Coronary artery (tissue), 2 donors: ENCODE measurements at regions not wholly inside any gene's neighbourhood (a gene's known extent, or its start where the extent isn't known, plus 50 kb on each side); places are given as distances from the start of the nearest gene placed in this dataset.

ENCODE experiments used
- DNase-seq: peaks from one replicate; pipeline ENCODE4 v3.0.0-alpha.2; 2017; ENCODE audit warnings: low spot score
- H3K27ac ChIP-seq, 2 donors: fragments of 200-600 bp; sonication (generic); one replicate each; pipeline ENCODE4 v1.5.1; 2016 to 2019
- H3K4me3 ChIP-seq: fragments of 200-600 bp; sonication (generic); 2 replicates; pipeline ENCODE4 v1.5.1; 2016; ENCODE audit warnings: mild to moderate bottlenecking, moderate library complexity
- TF ChIP-seq, protein P1 (sequence below): fragments of 200-600 bp; sonication (generic); IDR thresholded peaks from one replicate; pipeline ENCODE4 v1.5.1; 2019; ENCODE audit warnings: antibody characterized with exemption

DNA sequence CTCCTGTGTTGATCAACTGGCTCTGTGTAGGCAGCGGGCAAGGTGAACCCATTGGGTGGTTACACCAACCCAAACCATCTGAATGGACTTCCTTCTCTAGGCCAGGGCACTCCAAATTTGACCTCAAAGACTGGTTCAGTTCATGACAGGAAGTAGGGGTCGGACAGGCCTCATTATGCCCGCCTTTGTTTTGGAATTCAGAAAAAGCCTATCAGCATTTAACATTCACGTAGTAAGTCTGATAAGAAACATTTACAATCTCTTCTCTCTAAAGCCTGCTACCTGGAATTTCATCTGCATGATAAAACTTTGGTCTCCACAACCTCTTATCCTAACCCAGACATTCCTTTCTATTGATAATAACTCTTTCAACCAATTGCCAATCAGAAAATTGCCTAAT, 97.1 kb upstream of the ETV3 start:
- Histone ChIP-seq H3K27ac (no peak overlapping the region), H3K4me3 (no peak overlapping the region)
- no peak for DNase-seq
- TF ChIP-seq, protein P1, sequence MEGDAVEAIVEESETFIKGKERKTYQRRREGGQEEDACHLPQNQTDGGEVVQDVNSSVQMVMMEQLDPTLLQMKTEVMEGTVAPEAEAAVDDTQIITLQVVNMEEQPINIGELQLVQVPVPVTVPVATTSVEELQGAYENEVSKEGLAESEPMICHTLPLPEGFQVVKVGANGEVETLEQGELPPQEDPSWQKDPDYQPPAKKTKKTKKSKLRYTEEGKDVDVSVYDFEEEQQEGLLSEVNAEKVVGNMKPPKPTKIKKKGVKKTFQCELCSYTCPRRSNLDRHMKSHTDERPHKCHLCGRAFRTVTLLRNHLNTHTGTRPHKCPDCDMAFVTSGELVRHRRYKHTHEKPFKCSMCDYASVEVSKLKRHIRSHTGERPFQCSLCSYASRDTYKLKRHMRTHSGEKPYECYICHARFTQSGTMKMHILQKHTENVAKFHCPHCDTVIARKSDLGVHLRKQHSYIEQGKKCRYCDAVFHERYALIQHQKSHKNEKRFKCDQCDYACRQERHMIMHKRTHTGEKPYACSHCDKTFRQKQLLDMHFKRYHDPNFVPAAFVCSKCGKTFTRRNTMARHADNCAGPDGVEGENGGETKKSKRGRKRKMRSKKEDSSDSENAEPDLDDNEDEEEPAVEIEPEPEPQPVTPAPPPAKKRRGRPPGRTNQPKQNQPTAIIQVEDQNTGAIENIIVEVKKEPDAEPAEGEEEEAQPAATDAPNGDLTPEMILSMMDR: no peak

DNA sequence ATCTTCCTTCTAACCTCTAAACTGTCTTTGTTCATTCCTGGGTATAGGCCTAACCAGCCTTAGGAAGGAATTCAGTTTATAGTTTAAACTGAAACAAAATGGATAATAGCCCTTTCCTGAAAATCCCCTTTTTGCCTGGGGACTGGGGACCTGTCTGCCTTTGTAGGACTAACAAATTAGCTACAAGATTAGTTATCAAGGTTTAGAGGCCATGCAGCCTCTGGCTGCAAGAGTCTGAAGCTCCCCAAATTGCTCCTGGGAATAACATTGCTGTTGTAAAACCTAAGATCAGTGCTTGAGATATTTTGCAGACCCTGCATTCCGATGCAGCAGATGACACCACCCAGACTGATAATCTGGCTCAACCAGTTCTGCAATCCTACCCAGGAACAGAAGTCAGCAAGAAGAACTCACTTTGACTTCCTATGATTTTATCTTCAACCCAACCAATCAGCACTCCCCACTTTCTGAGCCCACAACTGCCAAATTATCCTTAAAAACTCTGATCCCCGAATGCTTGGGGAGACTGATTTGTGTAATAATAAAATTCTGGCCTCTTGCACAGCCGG, 96.6 kb upstream of the ETV3 start:
- TF ChIP-seq, protein P1: no peak

DNA sequence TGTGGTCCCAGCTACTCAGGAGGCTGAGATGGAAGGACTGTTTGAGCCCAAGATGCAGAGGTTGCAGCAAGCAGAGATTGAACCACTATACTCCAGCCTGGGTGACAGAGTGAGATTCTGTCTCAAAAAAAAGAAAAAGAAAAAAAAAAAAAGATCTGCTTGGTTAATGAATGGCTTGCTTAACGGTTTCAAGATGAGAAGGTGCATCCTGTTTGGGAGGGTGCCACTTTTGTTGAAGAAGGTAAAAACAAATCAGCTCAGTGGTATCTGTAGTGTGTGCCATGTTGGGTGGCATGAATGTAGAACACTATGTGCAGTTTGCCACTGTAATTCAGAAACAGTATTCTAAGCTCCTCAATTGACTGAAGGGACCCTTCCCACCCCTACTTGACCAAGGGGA, 94.9 kb upstream of the ETV3 start:
- Histone ChIP-seq H3K27ac (no peak overlapping the region), H3K4me3 (no peak overlapping the region)
- TF ChIP-seq, protein P1: no peak
- no peak for DNase-seq

More for the DNA sequence above, 96.6 kb upstream of the ETV3 start:
- Histone ChIP-seq H3K4me3 (no peak overlapping the region), H3K27ac (no peak overlapping the region)
- DNase-seq: no peak

DNA sequence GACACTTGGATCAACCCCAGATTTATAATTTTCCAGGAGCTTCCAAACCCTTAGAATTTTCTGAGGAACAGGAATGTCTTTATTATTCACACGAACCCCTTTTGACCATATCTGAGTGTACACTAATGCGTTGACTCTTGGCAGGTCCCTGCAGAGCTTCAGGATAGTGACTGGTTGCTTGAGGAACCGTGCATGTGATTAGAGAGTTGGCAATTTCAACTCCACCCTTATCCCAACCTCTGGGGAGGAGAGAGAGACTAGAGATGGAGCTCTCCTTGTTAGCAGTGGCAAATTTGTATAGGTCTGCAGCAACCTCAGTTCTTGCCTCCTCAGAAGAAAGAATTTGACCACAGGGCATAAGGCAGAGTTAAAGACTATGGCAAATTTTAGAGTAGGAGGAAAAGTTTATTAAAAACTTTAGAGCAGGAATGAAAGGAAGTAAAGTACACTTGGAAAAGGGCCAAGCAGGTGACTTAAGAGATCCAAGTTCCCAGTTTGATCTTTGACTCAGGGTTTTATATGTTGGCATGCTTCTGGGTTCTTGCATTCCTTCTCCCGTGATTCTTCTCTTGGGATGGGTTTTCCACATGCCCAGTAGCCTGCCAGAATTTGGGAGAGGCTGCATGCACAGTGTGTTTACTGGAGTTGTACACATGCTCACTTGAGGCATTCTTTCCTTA, 93.8 kb upstream of the ETV3 start:
- H3K27ac ChIP-seq: no peak overlapping the region
- no peak for DNase-seq
- TF ChIP-seq, protein P1: no peak
- no peak overlapping the region for H3K4me3 ChIP-seq

DNA sequence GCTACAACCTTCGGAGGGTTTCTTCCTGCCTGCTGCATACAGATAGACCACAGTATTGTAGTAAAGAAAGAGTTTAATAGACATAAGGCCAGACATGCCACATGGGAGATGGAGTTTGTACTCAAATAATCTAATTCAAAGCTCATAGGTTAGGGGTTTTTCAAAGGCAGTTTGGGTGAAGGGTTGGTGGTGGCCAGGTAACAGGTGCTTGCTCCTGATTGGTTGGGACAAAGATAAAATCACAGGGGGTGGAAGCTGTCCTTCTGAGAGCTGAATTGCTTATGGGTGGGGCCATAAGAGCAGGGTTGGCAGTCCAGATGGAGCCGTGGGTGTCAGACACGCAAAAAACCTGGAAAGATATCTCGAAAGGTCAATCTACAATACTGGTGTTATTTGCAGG, 92.3 kb upstream of the ETV3 start:
- no peak overlapping the region for H3K27ac ChIP-seq
- H3K4me3 ChIP-seq: no peak overlapping the region
- no peak for DNase-seq
- TF ChIP-seq, protein P1: no peak

DNA sequence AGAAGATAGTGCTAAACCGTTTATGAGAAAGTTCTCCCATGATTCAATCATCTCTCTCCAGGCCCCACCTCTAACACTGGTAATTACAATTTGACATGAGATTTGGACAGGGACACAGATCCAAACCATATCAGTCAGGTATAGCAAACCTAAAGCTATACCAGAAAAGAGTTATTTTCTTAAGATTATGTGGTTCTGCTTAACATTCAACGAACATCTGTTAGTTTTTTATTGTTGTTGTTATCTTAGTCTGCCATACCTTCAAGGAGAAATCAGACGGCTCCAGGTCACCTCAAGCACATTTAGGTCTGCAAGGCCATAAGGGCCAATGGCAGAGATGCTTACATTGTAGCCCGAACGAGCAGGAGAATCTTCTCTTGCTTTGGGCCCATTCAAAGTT, 89.5 kb upstream of the ETV3 start:
- Histone ChIP-seq H3K4me3 (no peak overlapping the region), H3K27ac (no peak overlapping the region)
- TF ChIP-seq, protein P1: no peak
- no peak for DNase-seq

DNA sequence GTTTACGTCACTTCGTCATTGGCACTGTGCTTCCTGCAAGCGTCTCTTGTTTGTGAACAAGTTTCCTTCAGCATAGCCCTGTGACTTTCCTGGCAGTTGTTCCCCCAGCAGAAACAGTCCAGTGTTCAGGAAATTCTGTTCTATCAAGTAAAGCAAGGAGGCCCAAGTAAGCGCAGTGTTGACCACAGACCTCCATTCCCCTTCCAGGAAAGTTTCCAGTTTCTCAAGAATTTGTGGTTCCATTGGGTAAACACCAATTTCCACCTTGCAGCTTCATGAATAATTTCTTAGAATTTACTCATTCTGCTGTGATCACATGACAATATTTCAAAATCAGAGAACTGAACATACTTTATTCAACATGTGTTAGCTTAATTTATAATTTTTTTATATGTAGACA, 88.5 kb upstream of the ETV3 start:
- Histone ChIP-seq H3K4me3 (no peak overlapping the region), H3K27ac (no peak overlapping the region)
- no peak for DNase-seq
- TF ChIP-seq, protein P1: no peak
